ENCODE measurements at regions not wholly inside any gene's neighbourhood (a gene's known extent, or its start where the extent isn't known, plus 50 kb on each side); places are given as distances from the start of the nearest gene placed in this dataset. TPM values are rescaled to one million over a fixed set of nuclear protein-coding genes. Genes with fewer than 3 reads are reported as not detected.

GRCh38 chrX:73903941-73904340, 51.4 kb upstream of the XIST start:
- Histone ChIP-seq H3K4me1 (ENCODE audit: insufficient read depth, low read length) (no peaks in the 10 kb centered on the region), H3K79me2 (ENCODE audit: insufficient read depth, low read length) (no peaks in the 10 kb centered on the region), H2AFZ (ENCODE audit: low read length) (no peak overlapping the region), H3K4me2 (ENCODE audit: insufficient read depth, low read length) (no peak overlapping the region), H3K27ac (ENCODE audit: low read depth, low read length) (no peak overlapping the region), H3K4me3 (ENCODE audit: insufficient read depth, low read length) (no peak overlapping the region), H3K9me3 (ENCODE audit: low read depth, low read length) (peaks cover 4% of the 10 kb centered on the region), H3K27me3 (ENCODE audit: insufficient read depth, low read length) (peaks cover 3% of the 10 kb centered on the region), H4K20me1 (ENCODE audit: insufficient read depth, low read length) (no peaks in the 10 kb centered on the region), H3K36me3 (ENCODE audit: insufficient read depth, low read length) (no peaks in the 10 kb centered on the region)
- no peak for DNase-seq (ENCODE audit: insufficient read length, low spot score, missing footprints)
- no peak for TF ChIP-seq CTCF (IDR thresholded peaks at IDR 0.05; ENCODE audit: extremely low read depth, low read depth, low read length)

Small RNA genes in the stretch of these regions (small RNA-seq; reads per million reads assigned to genes)
- gene ATP5MDP1, result not detected
- gene DDX3P2, result not detected
- gene MIR374B, result 160 reads per million, percentile 97 among the genes with 10 or more reads in this experiment
- gene MIR421, result 114 reads per million, percentile 97 among the genes with 10 or more reads in this experiment
- not detected for gene RF02124
- gene RF02125, result not detected

Measured in osteoblast (primary cell).